K562 (cell line): ENCODE measurements at regions not wholly inside any gene's neighbourhood (a gene's known extent, or its start where the extent isn't known, plus 50 kb on each side); places are given as distances from the start of the nearest gene placed in this dataset.

Experiments
- ATAC-seq: fragments of 200-7000 bp; cut with Tn5 transposase; 3 replicates; pipeline ENCODE4 v1.9.1; 2020; ENCODE audit warnings: moderate library complexity
- BruUV-seq: library from RNA; stranded (reverse); fragments of 400-500 nt; replicated peaks from 2 replicates; lab custom pipeline; 2021; lab: Mats Ljungman, UMichigan
- CTCF ChIA-PET: fragments of 300-600 bp; formaldehyde crosslinking; extraction: SDS; loops from one replicate; lab custom pipeline; 2021; ENCODE audit warnings: low intra/inter-chr PET ratio; lab: Yijun Ruan, JAX
- POLR2A ChIA-PET: fragments of 300-600, 350-650 bp; sonication (Branson Sonifier 250); formaldehyde crosslinking; extraction: SDS; loops from one replicate; lab custom pipeline; 2021; ENCODE audit warnings: antibody characterized with exemption, inconsistent platforms; lab: Yijun Ruan, JAX
- DNase-seq, 4 experiments: peaks; one replicate each; pipeline versions ENCODE4 v3.0.0 to v3.0.0-alpha.2; 2011 to 2018; ENCODE audit warnings: low spot score in 3 of 4, mixed read lengths in 3 of 4; ENCODE audit errors: extremely low read depth in 1 of 4
- FAIRE-seq: peaks from 2 replicates; lab custom pipeline; 2011; peaks lifted over from hg19 to GRCh38; lab: Jason Lieb, UNC
- H2AFZ ChIP-seq: 2 replicates; pipeline ENCODE4 v1.6.0; 2011; ENCODE audit warnings: low read depth, low read length, control low read depth, inconsistent platforms
- H3K27ac ChIP-seq: fragments of 200-600 bp; 3 replicates; pipeline ENCODE4 v1.8.0; 2011; ENCODE audit warnings: low read depth, mild to moderate bottlenecking, control low read depth, inconsistent platforms, low read length, moderate library complexity, mixed read lengths; ENCODE audit errors: extremely low read depth
- H3K27me3 ChIP-seq, 2 experiments: fragments of 300-600 bp in 1 of 2; 2 replicates in 1 of 2; 3 replicates in 1 of 2; pipeline versions ENCODE4 v1.6.0 to v1.8.0; 2011; ENCODE audit warnings: inconsistent platforms in 2 of 2, low read length in 2 of 2, mild to moderate bottlenecking in 1 of 2, mixed read lengths in 1 of 2, moderate library complexity in 1 of 2; ENCODE audit not compliant: control insufficient read depth in 2 of 2, insufficient read depth in 2 of 2
- H3K36me3 ChIP-seq: fragments of 300-600 bp; 3 replicates; pipeline ENCODE4 v1.8.0; 2011; ENCODE audit warnings: mild to moderate bottlenecking, low read length, inconsistent platforms; ENCODE audit not compliant: control insufficient read depth, insufficient read depth
- H3K4me1 ChIP-seq, 2 experiments: fragments of 200-600 bp in 1 of 2; replicated peaks in 1 of 2; 2 replicates in 1 of 2; 3 replicates in 1 of 2; pipeline versions ENCODE4 v1.5.1 to v1.8.0; 2011; ENCODE audit warnings: inconsistent platforms in 2 of 2, low read length in 2 of 2, mild to moderate bottlenecking in 1 of 2, mixed read lengths in 1 of 2, moderate library complexity in 1 of 2; ENCODE audit not compliant: control insufficient read depth in 2 of 2, insufficient read depth in 2 of 2
- H3K4me2 ChIP-seq: 2 replicates; pipeline ENCODE4 v1.6.1; 2011; ENCODE audit warnings: low read length, control low read depth, inconsistent platforms, mixed read lengths; ENCODE audit not compliant: insufficient read depth
- H3K4me3 ChIP-seq: fragments of 200-600 bp; sonication (generic), shearing (Covaris generic); 2 replicates; pipeline ENCODE4 v1.5.1; 2016; ENCODE audit warnings: control low read depth, inconsistent platforms
- H3K79me2 ChIP-seq: fragments of 200-600 bp; 3 replicates; pipeline ENCODE4 v1.8.0; 2011; ENCODE audit warnings: low read length, inconsistent platforms; ENCODE audit not compliant: control insufficient read depth, insufficient read depth
- H3K9ac ChIP-seq, 2 experiments: 2 replicates each; pipeline versions ENCODE4 v1.6.0 to v1.6.1; 2011; ENCODE audit warnings: low read depth in 2 of 2, low read length in 2 of 2, control low read depth in 1 of 2, inconsistent platforms in 1 of 2, mild to moderate bottlenecking in 1 of 2, mixed read lengths in 1 of 2; ENCODE audit not compliant: insufficient read depth in 1 of 2
- H3K9me1 ChIP-seq: one replicate; pipeline ENCODE4 v1.6.0; 2011; ENCODE audit warnings: inconsistent platforms, mild to moderate bottlenecking, low read length, moderate library complexity; ENCODE audit not compliant: control insufficient read depth, insufficient read depth
- H3K9me3 ChIP-seq: replicated peaks from 2 replicates; pipeline ENCODE4 v1.5.1; 2011; ENCODE audit warnings: low read depth, low read length, inconsistent platforms; ENCODE audit not compliant: control insufficient read depth, insufficient read depth
- H4K20me1 ChIP-seq: replicated peaks from 2 replicates; pipeline ENCODE4 v1.6.1; 2011; ENCODE audit warnings: low read length, inconsistent platforms, mixed read lengths; ENCODE audit not compliant: control insufficient read depth, insufficient read depth
- CTCFL ChIP-seq: IDR thresholded peaks from 2 replicates; pipeline ENCODE4 v1.6.1; 2011; ENCODE audit warnings: borderline replicate concordance, low read depth, mild to moderate bottlenecking, moderate library complexity, low read length; ENCODE audit not compliant: insufficient read depth, poor library complexity, severe bottlenecking
- HCFC1 ChIP-seq: IDR thresholded peaks from 2 replicates; pipeline ENCODE4 v1.6.1; 2012; ENCODE audit warnings: low read depth, low read length, improper control_type of control experiment
- HOXB6 ChIP-seq: fragments of 250-450 bp; sonication (Bioruptor Pico); IDR thresholded peaks from 2 replicates; pipeline ENCODE4 v1.5.1; 2022; ENCODE audit warnings: mild to moderate bottlenecking, borderline replicate concordance
- SMAD2 ChIP-seq: fragments of 150-350 bp; IDR thresholded peaks from 2 replicates; pipeline ENCODE4 v1.6.1; 2014; ENCODE audit warnings: low read depth, mild to moderate bottlenecking, low read length
- WHSC1 ChIP-seq: IDR thresholded peaks from one replicate; pipeline ENCODE4 v1.6.1; 2012; ENCODE audit warnings: low read length, control low read depth, inconsistent platforms
- ZNF224 ChIP-seq: sonication (generic); formaldehyde crosslinking; IDR thresholded peaks from 2 replicates; pipeline ENCODE4 v1.8.0; 2022; ENCODE audit warnings: mild to moderate bottlenecking, missing genetic modification reagents
- WGBS: fragments of 100-300 bp; shearing (Covaris generic); methylation state at CpG from one replicate; pipeline ENCODE4 v1.1.6; 2016; ENCODE audit warnings: low coverage, mixed read lengths; ENCODE audit not compliant: insufficient coverage; ENCODE audit errors: missing lambda C conversion rate; 5-methylcytosine and 5-hydroxymethylcytosine counted together
- in situ Hi-C: fragments of 300-500 bp; cut with MboI; formaldehyde crosslinking; loops from 4 replicates; pipeline ENCODE4 v1.15.0; 2018; ENCODE audit warnings: inconsistent platforms, mixed read lengths
- intact Hi-C: fragments of 100-400 bp; cut with micrococcal nuclease; formaldehyde crosslinking; loops from 2 replicates; pipeline ENCODE4 v1.14.2; 2022

- FAIRE-seq = no peak
- POLR2A ChIA-PET = no interaction called here
- no peak for TF ChIP-seq SMAD2
- TF ChIP-seq WHSC1 = no peak
- TF ChIP-seq ZNF224 (CRISPR knock-in tag) = no peak
- no peak for TF ChIP-seq HCFC1
- no peak for TF ChIP-seq CTCFL
- no peak for TF ChIP-seq HOXB6 (CRISPR knock-in tag)
Measured at GRCh38 chr1:17890815-17891191, 135.7 kb downstream of the ACTL8 start.

More at GRCh38 chr1:17890815-17891191, 135.7 kb downstream of the ACTL8 start:
- DNase-seq = no peak
- Histone ChIP-seq H3K4me3 (no peak overlapping the region), H3K36me3 (no peaks in the 10 kb centered on the region), H3K9me3 (no peaks in the 10 kb centered on the region), H2AFZ (no peak overlapping the region), H3K4me2 (no peak overlapping the region), H4K20me1 (peaks cover 5% of the 10 kb centered on the region), H3K27me3 (peaks cover 2 to 28% of the 10 kb centered on the region in 2 experiments; a peak in 3 of 5 replicates), H3K9me1 (no peaks in the 10 kb centered on the region), H3K9ac (no peak overlapping the region), H3K79me2 (no peaks in the 10 kb centered on the region), H3K27ac (no peak overlapping the region), H3K4me1 (no peaks in the 10 kb centered on the region)
- BruUV-seq = no TSS peak
- intact Hi-C loops (no loop called here), in situ Hi-C loops (no loop called here)
- 0% methylated on average over 8 of the region's 8 CpGs for WGBS
- CTCF ChIA-PET = no interaction called here
- ATAC-seq = no peak
